ENCODE measurements at regions not wholly inside any gene's neighbourhood (a gene's known extent, or its start where the extent isn't known, plus 50 kb on each side); places are given as distances from the start of the nearest gene placed in this dataset.

DNA sequence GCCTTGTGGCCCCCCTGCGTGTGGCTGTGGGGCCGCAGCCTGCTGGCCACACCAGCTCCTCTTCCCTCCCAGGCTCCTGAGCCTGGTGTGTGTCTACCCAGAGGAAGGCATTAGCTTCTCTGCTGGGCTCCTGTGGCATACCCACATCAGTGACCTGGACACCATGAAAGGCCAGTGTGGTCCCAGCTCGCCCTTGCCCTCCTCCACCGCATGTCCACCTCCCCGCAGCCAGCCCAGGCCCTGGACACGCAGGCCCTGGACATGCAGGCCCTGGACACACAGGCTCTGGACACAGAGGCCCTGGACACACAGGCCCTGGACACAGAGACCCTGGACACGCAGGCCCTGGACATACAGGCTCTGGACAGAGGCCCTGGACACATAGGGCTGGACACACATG lies 153.4 kb upstream of the PPP1R26 start:
- H3K36me3 ChIP-seq = no peaks in the 10 kb centered on the region
- no peak overlapping the region for H3K4me3 ChIP-seq
- DNase-seq = no peak
- 80 to 87% methylated on average over 7 of the region's 7 CpGs for WGBS, 2 donors
- H3K27me3 ChIP-seq = peaks cover 0 to 52% (median 22%) of the 10 kb centered on the region in 7 donors
- H3K9me3 ChIP-seq = peaks cover 0 to 36% (median 0%) of the 10 kb centered on the region in 11 donors
- H3K27ac ChIP-seq = no peak overlapping the region
- intact Hi-C loops (cut with DNase I) = no loop called here
- ATAC-seq = no peak
- H3K4me1 ChIP-seq = no peaks in the 10 kb centered on the region
- TF ChIP-seq CTCF (IDR thresholded peaks at IDR 0.05) = no peak

- DNase-seq (no peak), ATAC-seq (no peak)
- 88% methylated on average over 11 of the region's 11 CpGs for WGBS, 2 donors
- no peak for TF ChIP-seq CTCF (IDR thresholded peaks at IDR 0.05)
- peaks cover 0 to 52% (median 22%) of the 10 kb centered on the region in 7 donors for H3K27me3 ChIP-seq
- no peaks in the 10 kb centered on the region for H3K4me1 ChIP-seq
- H3K4me3 ChIP-seq = no peak overlapping the region
- H3K9me3 ChIP-seq = peaks cover 0 to 36% (median 0%) of the 10 kb centered on the region in 11 donors
- no peak overlapping the region for H3K27ac ChIP-seq
- intact Hi-C loops (cut with DNase I) = no loop called here
- no peaks in the 10 kb centered on the region for H3K36me3 ChIP-seq
These were observed 152.9 kb upstream of the PPP1R26 start for GRCh38 chr9:135326633-135327152.

GRCh38 chr9:135328485-135329417 lies 150.8 kb upstream of the PPP1R26 start:
- Histone ChIP-seq H3K36me3 (no peaks in the 10 kb centered on the region), H3K4me1 (no peaks in the 10 kb centered on the region), H3K9me3 (peaks cover 0 to 18% (median 0%) of the 10 kb centered on the region in 11 donors), H3K4me3 (no peak overlapping the region), H3K27me3 (peaks cover 0 to 52% (median 22%) of the 10 kb centered on the region in 7 donors), H3K27ac (no peak overlapping the region)
- 62 to 63% methylated on average over 20 of the region's 20 CpGs for WGBS, 2 donors
- intact Hi-C loops (cut with DNase I) = no loop called here
- DNase-seq (no peak), ATAC-seq (no peak)
- TF ChIP-seq CTCF (IDR thresholded peaks at IDR 0.05) = no peak

GRCh38 chr9:135329571-135330306 lies 149.8 kb upstream of the PPP1R26 start:
- 53 to 54% methylated on average over 21 of the region's 21 CpGs for WGBS, 2 donors
- Histone ChIP-seq H3K4me3 (no peak overlapping the region), H3K9me3 (peaks cover 0 to 12% (median 0%) of the 10 kb centered on the region in 11 donors), H3K27me3 (peaks cover 0 to 45% (median 22%) of the 10 kb centered on the region in 7 donors), H3K27ac (no peak overlapping the region), H3K36me3 (no peaks in the 10 kb centered on the region), H3K4me1 (no peaks in the 10 kb centered on the region)
- ATAC-seq (no peak), DNase-seq (no peak)
- no peak for TF ChIP-seq CTCF (IDR thresholded peaks at IDR 0.05)
- intact Hi-C loops (cut with DNase I) = no loop called here

All from heart right ventricle (tissue), 16 donors.